ENCODE measurements at regions not wholly inside any gene's neighbourhood (a gene's known extent, or its start where the extent isn't known, plus 50 kb on each side); places are given as distances from the start of the nearest gene placed in this dataset.
"Not testable (repeated sequence)": the region's sequence is repeated elsewhere in the genome, so short reads cannot be mapped to it uniquely, and the experiment has no call there.

GRCh38 chr1:229710746-229711145 is 84.7 kb downstream of the URB2 start:
- ATAC-seq, result no peak
- DNase-seq (ENCODE audit: low spot score), result no peak

GRCh38 chr1:229714306-229714705 is 88.3 kb downstream of the URB2 start:
- DNase-seq (ENCODE audit: low spot score), result no peak
- ATAC-seq, result no peak

GRCh38 chr1:229714964-229715603 is 89.0 kb downstream of the URB2 start:
- ATAC-seq (peak; percentile 60), DNase-seq (ENCODE audit: low spot score) (no peak)

GRCh38 chr1:229716069-229716468 is 90.0 kb downstream of the URB2 start:
- ATAC-seq (no peak), DNase-seq (ENCODE audit: low spot score) (no peak)

- ATAC-seq (peak; percentile 49), DNase-seq (ENCODE audit: low spot score) (no peak)
Observed at GRCh38 chr1:229716704-229717103, 90.7 kb downstream of the URB2 start.

GRCh38 chr1:229717786-229718576 is 91.9 kb downstream of the URB2 start:
- DNase-seq (ENCODE audit: low spot score), result no peak
- peak; percentile 46 for ATAC-seq

GRCh38 chr1:229726061-229726460 is 100.0 kb downstream of the URB2 start:
- no peak for ATAC-seq
- DNase-seq (ENCODE audit: low spot score), result no peak

- DNase-seq (ENCODE audit: low spot score), result no peak
- ATAC-seq, result no peak
Observed at GRCh38 chr1:229729916-229730315, 103.9 kb downstream of the URB2 start.

- no peak for DNase-seq (ENCODE audit: low spot score)
- no peak for ATAC-seq
Observed at GRCh38 chr1:229730573-229730972, 104.5 kb downstream of the URB2 start.

- ATAC-seq (no peak), DNase-seq (ENCODE audit: low spot score) (no peak)
Observed at GRCh38 chr1:229732061-229732460, 106.0 kb downstream of the URB2 start.

- no peak for DNase-seq (ENCODE audit: low spot score)
- no peak for ATAC-seq
Observed at GRCh38 chr1:229736376-229736775, 110.3 kb downstream of the URB2 start.

- ATAC-seq; DNase-seq (ENCODE audit: low spot score): not testable (repeated sequence)
Observed at GRCh38 chr1:229742614-229743013, 116.6 kb downstream of the URB2 start.

- DNase-seq (ENCODE audit: low spot score) (no peak), ATAC-seq (no peak)
Observed at GRCh38 chr1:229749992-229750391, 123.9 kb downstream of the URB2 start.

GRCh38 chr1:229751610-229752009 is 125.6 kb downstream of the URB2 start:
- DNase-seq (ENCODE audit: low spot score), result no peak

GRCh38 chr1:229752679-229753078 is 126.6 kb downstream of the URB2 start:
- no peak for DNase-seq (ENCODE audit: low spot score)
- ATAC-seq, result no peak

More at GRCh38 chr1:229751610-229752009, 125.6 kb downstream of the URB2 start:
- no peak for ATAC-seq

- ATAC-seq (no peak), DNase-seq (ENCODE audit: low spot score) (no peak)
Observed at GRCh38 chr1:229753764-229754551, 127.9 kb downstream of the URB2 start.

- ATAC-seq (no peak), DNase-seq (ENCODE audit: low spot score) (no peak)
Observed at GRCh38 chr1:229756666-229757065, 130.6 kb downstream of the URB2 start.

- no peak for ATAC-seq
- DNase-seq (ENCODE audit: low spot score), result no peak
Observed at GRCh38 chr1:229757226-229757625, 131.2 kb downstream of the URB2 start.

- no peak for DNase-seq (ENCODE audit: low spot score)
- no peak for ATAC-seq
Observed at GRCh38 chr1:229758101-229759036, 132.3 kb downstream of the URB2 start.

GRCh38 chr1:229759037-229759435 is 133.0 kb downstream of the URB2 start:
- no peak for ATAC-seq
- no peak for DNase-seq (ENCODE audit: low spot score)

GRCh38 chr1:229759586-229759985 is 133.5 kb downstream of the URB2 start:
- ATAC-seq (no peak), DNase-seq (ENCODE audit: low spot score) (no peak)

All from left lobe of liver (tissue), 2 donors.